GM13976 (cell line): ENCODE measurements at regions not wholly inside any gene's neighbourhood (a gene's known extent, or its start where the extent isn't known, plus 50 kb on each side); places are given as distances from the start of the nearest gene placed in this dataset.

ENCODE experiments used
- DNase-seq: peaks from one replicate; pipeline ENCODE4 v3.0.0; 2012; ENCODE audit warnings: low spot score
- in situ Hi-C: fragments of 300-500 bp; cut with MboI; formaldehyde crosslinking; loops from one replicate; pipeline ENCODE4 v1.12.0; 2022; ENCODE audit warnings: low sequenced_read_pairs, mixed read lengths, inconsistent platforms; ENCODE audit not compliant: unreplicated experiment
- TF ChIP-seq, protein P1 (sequence below): IDR thresholded peaks from 2 replicates; pipeline ENCODE4 v1.5.1; 2012; ENCODE audit warnings: borderline replicate concordance, mild to moderate bottlenecking; ENCODE audit not compliant: insufficient read depth; ENCODE audit errors: extremely low read depth, missing control alignments, control extremely low read depth

DNA sequence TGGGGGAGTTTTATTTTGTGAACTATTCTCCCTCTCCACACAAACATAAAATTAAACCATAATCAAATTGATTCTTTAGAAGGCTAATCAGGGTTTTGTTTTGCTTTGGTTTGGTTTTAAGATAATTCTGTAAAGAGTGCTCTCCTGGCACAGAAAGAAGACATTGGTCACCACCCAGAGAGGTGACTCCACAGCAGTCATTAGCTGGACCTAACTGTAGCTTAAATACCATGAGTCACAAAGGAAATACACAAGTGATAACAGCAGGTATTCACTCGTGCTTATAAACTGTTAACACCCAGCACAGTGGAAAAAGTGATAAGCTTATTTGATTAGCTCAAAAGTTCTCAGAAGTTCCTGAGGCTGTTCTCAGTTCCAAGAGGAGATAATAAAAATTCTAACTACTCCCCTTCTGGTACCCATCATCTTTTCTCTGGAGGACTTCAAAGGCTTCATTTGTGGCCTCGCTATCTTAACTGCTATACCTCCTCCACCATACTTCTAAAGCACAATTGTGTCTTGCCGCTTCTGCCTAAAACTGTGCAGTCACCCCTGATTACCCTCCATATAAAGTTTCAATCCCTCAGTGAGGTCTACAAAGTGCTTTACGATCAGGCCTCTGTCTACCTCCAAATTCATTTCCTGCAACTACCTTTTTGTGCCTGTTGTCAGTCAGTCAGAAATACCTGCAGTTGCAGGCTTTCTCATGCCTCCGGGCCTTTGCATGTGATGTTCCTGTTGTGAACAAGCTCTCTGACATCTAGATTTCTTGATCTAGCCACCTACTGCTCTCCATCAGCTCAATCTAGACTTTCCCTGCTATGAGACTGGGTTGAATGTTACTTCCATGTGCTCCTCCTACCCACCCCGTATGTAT is 201.1 kb downstream of the SAMD5 start:
- DNase-seq, result no peak
- in situ Hi-C loops, result no loop called here
- TF ChIP-seq, protein P1, sequence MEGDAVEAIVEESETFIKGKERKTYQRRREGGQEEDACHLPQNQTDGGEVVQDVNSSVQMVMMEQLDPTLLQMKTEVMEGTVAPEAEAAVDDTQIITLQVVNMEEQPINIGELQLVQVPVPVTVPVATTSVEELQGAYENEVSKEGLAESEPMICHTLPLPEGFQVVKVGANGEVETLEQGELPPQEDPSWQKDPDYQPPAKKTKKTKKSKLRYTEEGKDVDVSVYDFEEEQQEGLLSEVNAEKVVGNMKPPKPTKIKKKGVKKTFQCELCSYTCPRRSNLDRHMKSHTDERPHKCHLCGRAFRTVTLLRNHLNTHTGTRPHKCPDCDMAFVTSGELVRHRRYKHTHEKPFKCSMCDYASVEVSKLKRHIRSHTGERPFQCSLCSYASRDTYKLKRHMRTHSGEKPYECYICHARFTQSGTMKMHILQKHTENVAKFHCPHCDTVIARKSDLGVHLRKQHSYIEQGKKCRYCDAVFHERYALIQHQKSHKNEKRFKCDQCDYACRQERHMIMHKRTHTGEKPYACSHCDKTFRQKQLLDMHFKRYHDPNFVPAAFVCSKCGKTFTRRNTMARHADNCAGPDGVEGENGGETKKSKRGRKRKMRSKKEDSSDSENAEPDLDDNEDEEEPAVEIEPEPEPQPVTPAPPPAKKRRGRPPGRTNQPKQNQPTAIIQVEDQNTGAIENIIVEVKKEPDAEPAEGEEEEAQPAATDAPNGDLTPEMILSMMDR, result no peak

DNA sequence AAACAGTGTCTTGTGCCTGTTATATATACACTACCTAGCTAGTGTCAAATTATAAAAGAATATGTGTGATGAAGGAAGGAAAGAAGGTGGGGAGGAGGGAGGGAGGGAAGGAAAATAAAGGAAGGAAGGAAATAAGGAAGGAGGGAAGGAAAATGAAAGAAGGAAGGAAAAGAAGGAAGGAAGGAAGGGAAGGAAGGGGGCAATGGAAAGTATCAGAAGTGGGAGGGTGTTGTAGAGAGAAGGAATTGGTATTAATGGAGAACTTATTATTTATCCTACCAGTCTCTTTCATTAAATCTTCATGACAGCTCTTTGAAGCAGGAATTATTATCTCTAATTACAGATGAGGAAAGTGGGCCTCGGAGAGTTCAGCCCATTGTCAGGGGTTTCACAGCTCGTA is 202.4 kb downstream of the SAMD5 start:
- TF ChIP-seq, protein P1, result no peak
- DNase-seq, result no peak
- in situ Hi-C loops, result no loop called here

DNA sequence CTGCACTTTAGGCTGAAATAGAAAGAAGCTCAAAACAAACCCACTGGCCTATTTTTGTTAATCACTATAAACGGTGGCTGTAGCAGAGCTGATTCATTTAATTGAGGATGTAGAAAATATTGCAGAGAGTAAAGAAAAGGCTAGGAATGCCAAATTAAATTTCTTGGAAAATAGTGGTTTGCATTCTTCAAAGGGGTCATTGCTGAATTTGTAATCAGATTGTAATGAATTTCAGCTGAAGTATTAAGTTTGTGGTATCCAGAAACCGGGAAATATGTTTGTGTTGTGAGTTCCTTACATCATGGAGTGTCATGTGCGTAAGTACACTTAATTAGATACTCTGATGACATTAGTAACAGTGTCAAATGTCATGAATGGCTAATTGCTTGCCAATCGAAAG is 203.0 kb downstream of the SAMD5 start:
- in situ Hi-C loops, result no loop called here

DNA sequence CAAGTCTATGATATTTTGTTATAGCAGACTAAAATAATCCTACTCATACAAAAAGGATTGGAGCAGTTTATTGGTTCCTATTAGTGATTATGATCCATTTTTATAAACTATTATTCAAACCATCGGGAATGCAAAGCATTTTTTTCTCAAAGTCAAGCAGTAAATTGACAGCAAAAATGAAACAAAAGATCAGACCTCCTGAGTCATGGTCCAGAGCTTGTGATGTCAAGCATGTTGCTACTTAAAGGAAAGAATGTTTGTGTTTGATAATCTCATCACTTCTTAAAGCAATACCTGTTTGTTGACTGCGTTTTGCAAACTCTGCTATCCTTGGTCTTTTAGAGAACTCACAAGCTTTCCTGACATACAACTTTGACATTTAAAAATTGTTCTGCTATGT is 204.4 kb downstream of the SAMD5 start:
- DNase-seq, result no peak
- TF ChIP-seq, protein P1, result no peak
- in situ Hi-C loops, result no loop called here

More for the DNA sequence above, 203.0 kb downstream of the SAMD5 start:
- TF ChIP-seq, protein P1, result no peak
- DNase-seq, result no peak

DNA sequence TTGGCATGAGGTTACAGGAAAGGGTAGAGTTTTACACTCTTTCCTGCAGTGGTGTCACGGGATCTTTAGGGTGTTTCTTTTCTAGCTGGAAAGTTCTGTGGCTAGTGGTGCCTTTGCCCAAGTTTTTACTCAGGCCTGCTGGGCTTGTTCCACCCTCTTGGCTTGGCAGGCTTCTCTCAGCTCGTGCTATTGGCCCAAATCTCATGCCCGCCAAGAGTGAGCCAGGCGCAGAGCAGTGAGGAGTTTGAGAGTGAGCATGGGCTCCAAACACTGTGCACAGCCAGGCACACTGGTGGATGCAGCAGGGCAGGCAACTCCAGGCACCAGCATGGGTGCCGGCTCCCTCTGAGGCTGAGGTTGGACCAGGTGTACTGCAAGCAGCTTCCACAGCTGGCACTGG is 206.5 kb downstream of the SAMD5 start:
- no peak for DNase-seq
- in situ Hi-C loops, result no loop called here
- TF ChIP-seq, protein P1, result no peak

DNA sequence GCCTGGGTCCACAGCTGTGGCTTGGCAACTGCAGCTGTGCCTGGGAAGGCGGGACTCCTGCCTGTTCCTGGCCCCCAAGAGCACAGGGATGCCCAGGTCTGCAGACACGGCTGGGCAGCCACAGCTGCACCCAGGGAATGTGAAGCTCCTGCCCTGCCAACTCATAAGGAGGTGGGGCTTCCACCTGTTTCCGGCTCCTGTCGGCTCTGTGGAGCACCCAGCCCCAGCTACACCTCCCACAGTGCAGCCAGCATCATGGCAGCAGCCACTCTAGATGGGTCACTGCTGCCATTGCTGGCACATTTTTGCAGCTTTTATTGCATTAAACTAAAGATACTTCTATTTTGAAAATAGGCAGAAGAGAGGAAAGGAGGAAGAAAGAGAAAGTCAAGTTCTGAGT is 207.9 kb downstream of the SAMD5 start:
- in situ Hi-C loops, result no loop called here
- DNase-seq, result no peak
- TF ChIP-seq, protein P1, result no peak
